ENCODE measurements at regions not wholly inside any gene's neighbourhood (a gene's known extent, or its start where the extent isn't known, plus 50 kb on each side); places are given as distances from the start of the nearest gene placed in this dataset.

- no peak for FAIRE-seq
Measured at GRCh38 chr1:80869299-80869698, 931.4 kb upstream of the ADGRL2 start.

GRCh38 chr1:80847904-80848303 is 952.8 kb upstream of the ADGRL2 start:
- no peak for FAIRE-seq

- no peak for FAIRE-seq
Measured at GRCh38 chr1:80846966-80847365, 953.8 kb upstream of the ADGRL2 start.

- no peak for FAIRE-seq
Measured at GRCh38 chr1:80842796-80843195, 957.9 kb upstream of the ADGRL2 start.

GRCh38 chr1:80841261-80841660 is 959.5 kb upstream of the ADGRL2 start:
- no peak for FAIRE-seq

GRCh38 chr1:80837066-80837465 is 963.7 kb upstream of the ADGRL2 start:
- no peak for FAIRE-seq

GRCh38 chr1:80836505-80836904 is 964.2 kb upstream of the ADGRL2 start:
- no peak for FAIRE-seq

GRCh38 chr1:80827666-80828065 is 973.1 kb upstream of the ADGRL2 start:
- FAIRE-seq, result peak; percentile 95

GRCh38 chr1:80825067-80825466 is 975.7 kb upstream of the ADGRL2 start:
- no peak for FAIRE-seq

GRCh38 chr1:80818211-80818610 is 982.5 kb upstream of the ADGRL2 start:
- FAIRE-seq, result no peak

GRCh38 chr1:80807981-80808380 is 992.8 kb upstream of the ADGRL2 start:
- no peak for FAIRE-seq

- FAIRE-seq, result no peak
Measured at GRCh38 chr1:80806431-80806830, 994.3 kb upstream of the ADGRL2 start.

- no peak for FAIRE-seq
Measured at GRCh38 chr1:80801695-80802094, 999.0 kb upstream of the ADGRL2 start.

- no peak for FAIRE-seq
Measured at GRCh38 chr1:80799457-80799856, 1001.3 kb upstream of the ADGRL2 start.

- FAIRE-seq, result no peak
Measured at GRCh38 chr1:80779275-80779674, 1021.5 kb upstream of the ADGRL2 start.

- no peak for FAIRE-seq
Measured at GRCh38 chr1:80778094-80778840, 1022.5 kb upstream of the ADGRL2 start.

GRCh38 chr1:80776266-80776665 is 1024.5 kb upstream of the ADGRL2 start:
- FAIRE-seq, result no peak

GRCh38 chr1:80769208-80769750 is 1031.5 kb upstream of the ADGRL2 start:
- FAIRE-seq, result no peak

GRCh38 chr1:80767711-80768110 is 1033.0 kb upstream of the ADGRL2 start:
- no peak for FAIRE-seq

- no peak for FAIRE-seq
Measured at GRCh38 chr1:80759354-80759753, 1041.4 kb upstream of the ADGRL2 start.

GRCh38 chr1:80755944-80756343 is 1044.8 kb upstream of the ADGRL2 start:
- FAIRE-seq, result no peak

- no peak for FAIRE-seq
Measured at GRCh38 chr1:80751204-80751603, 1049.5 kb upstream of the ADGRL2 start.

GRCh38 chr1:80731241-80731894 is 1069.4 kb upstream of the ADGRL2 start:
- FAIRE-seq, result no peak

GRCh38 chr1:80722611-80723010 is 1078.1 kb upstream of the ADGRL2 start:
- no peak for FAIRE-seq

All from endometrium (tissue), 2 donors.